ENCODE measurements at regions not wholly inside any gene's neighbourhood (a gene's known extent, or its start where the extent isn't known, plus 50 kb on each side); places are given as distances from the start of the nearest gene placed in this dataset.

DNA sequence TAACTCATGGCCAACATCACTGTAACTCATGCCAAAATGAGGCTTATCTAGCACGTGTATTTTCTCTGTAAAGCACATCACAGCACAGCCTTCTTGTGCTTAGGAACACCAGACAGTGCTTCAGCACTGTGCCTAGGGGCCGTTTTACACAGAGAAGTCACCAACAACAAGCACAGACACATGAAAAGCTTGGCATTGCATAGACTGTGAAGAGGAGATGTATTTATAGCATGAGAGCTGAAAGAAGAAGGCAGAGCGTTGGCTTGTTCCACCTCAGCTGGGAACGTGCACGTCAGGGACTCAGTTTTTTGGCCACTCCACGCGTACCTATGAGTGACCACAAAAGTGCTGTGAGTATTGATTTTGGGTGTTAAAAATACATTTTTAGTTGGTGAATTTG lies 116.3 kb upstream of the SFRP2 start:
- TF ChIP-seq, protein P1, sequence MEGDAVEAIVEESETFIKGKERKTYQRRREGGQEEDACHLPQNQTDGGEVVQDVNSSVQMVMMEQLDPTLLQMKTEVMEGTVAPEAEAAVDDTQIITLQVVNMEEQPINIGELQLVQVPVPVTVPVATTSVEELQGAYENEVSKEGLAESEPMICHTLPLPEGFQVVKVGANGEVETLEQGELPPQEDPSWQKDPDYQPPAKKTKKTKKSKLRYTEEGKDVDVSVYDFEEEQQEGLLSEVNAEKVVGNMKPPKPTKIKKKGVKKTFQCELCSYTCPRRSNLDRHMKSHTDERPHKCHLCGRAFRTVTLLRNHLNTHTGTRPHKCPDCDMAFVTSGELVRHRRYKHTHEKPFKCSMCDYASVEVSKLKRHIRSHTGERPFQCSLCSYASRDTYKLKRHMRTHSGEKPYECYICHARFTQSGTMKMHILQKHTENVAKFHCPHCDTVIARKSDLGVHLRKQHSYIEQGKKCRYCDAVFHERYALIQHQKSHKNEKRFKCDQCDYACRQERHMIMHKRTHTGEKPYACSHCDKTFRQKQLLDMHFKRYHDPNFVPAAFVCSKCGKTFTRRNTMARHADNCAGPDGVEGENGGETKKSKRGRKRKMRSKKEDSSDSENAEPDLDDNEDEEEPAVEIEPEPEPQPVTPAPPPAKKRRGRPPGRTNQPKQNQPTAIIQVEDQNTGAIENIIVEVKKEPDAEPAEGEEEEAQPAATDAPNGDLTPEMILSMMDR (conservative IDR thresholded peaks at IDR 0.05; ENCODE audit: low read depth in 2 of 2): no peak
- TF ChIP-seq, protein P2, sequence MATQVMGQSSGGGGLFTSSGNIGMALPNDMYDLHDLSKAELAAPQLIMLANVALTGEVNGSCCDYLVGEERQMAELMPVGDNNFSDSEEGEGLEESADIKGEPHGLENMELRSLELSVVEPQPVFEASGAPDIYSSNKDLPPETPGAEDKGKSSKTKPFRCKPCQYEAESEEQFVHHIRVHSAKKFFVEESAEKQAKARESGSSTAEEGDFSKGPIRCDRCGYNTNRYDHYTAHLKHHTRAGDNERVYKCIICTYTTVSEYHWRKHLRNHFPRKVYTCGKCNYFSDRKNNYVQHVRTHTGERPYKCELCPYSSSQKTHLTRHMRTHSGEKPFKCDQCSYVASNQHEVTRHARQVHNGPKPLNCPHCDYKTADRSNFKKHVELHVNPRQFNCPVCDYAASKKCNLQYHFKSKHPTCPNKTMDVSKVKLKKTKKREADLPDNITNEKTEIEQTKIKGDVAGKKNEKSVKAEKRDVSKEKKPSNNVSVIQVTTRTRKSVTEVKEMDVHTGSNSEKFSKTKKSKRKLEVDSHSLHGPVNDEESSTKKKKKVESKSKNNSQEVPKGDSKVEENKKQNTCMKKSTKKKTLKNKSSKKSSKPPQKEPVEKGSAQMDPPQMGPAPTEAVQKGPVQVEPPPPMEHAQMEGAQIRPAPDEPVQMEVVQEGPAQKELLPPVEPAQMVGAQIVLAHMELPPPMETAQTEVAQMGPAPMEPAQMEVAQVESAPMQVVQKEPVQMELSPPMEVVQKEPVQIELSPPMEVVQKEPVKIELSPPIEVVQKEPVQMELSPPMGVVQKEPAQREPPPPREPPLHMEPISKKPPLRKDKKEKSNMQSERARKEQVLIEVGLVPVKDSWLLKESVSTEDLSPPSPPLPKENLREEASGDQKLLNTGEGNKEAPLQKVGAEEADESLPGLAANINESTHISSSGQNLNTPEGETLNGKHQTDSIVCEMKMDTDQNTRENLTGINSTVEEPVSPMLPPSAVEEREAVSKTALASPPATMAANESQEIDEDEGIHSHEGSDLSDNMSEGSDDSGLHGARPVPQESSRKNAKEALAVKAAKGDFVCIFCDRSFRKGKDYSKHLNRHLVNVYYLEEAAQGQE (IDR thresholded peaks at IDR 0.05; ENCODE audit: unreplicated experiment): no peak
- TF ChIP-seq EZH2 (IDR thresholded peaks at IDR 0.05; ENCODE audit: low read depth, unreplicated experiment) (no peak), EZH2phosphoT487 (IDR thresholded peaks at IDR 0.05; ENCODE audit: unreplicated experiment) (no peak), POLR2AphosphoS5 (IDR thresholded peaks at IDR 0.05; ENCODE audit: low read depth) (no peak), JUNB (IDR thresholded peaks at IDR 0.05; ENCODE audit: unreplicated experiment) (no peak), ZNF331 (CRISPR knock-in tag; IDR thresholded peaks at IDR 0.05; ENCODE audit: low read depth) (no peak), CREB1 (CRISPR knock-in tag; IDR thresholded peaks at IDR 0.05; ENCODE audit: low read depth) (no peak)
- TF ChIP-seq, protein P3, sequence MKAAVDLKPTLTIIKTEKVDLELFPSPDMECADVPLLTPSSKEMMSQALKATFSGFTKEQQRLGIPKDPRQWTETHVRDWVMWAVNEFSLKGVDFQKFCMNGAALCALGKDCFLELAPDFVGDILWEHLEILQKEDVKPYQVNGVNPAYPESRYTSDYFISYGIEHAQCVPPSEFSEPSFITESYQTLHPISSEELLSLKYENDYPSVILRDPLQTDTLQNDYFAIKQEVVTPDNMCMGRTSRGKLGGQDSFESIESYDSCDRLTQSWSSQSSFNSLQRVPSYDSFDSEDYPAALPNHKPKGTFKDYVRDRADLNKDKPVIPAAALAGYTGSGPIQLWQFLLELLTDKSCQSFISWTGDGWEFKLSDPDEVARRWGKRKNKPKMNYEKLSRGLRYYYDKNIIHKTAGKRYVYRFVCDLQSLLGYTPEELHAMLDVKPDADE (IDR thresholded peaks at IDR 0.05): no peak
